ENCODE measurements at regions not wholly inside any gene's neighbourhood (a gene's known extent, or its start where the extent isn't known, plus 50 kb on each side); places are given as distances from the start of the nearest gene placed in this dataset.
"Not testable (repeated sequence)": the region's sequence is repeated elsewhere in the genome, so short reads cannot be mapped to it uniquely, and the experiment has no call there.

DNA sequence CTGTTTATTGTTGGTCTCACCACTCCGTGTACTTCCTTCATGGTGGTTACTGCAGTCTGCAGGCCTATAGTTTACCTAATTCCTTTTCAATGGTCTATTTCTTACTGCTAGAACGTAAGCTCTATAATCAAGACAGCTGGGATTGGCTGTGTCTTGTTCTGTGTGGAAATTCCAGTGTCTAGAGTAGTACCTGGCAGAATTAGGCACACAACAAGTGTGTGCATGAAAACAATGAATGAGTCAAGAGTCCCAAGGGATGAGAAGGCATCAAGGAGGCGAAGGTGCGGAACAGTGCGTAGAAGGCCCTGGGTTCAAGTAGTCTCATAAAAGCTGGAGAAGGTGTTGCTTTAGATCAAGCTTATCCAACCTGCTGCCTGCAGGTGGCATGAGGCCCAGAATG is 70.8 kb upstream of the GBA3 start:
- TF ChIP-seq, protein P1, sequence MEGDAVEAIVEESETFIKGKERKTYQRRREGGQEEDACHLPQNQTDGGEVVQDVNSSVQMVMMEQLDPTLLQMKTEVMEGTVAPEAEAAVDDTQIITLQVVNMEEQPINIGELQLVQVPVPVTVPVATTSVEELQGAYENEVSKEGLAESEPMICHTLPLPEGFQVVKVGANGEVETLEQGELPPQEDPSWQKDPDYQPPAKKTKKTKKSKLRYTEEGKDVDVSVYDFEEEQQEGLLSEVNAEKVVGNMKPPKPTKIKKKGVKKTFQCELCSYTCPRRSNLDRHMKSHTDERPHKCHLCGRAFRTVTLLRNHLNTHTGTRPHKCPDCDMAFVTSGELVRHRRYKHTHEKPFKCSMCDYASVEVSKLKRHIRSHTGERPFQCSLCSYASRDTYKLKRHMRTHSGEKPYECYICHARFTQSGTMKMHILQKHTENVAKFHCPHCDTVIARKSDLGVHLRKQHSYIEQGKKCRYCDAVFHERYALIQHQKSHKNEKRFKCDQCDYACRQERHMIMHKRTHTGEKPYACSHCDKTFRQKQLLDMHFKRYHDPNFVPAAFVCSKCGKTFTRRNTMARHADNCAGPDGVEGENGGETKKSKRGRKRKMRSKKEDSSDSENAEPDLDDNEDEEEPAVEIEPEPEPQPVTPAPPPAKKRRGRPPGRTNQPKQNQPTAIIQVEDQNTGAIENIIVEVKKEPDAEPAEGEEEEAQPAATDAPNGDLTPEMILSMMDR (IDR thresholded peaks at IDR 0.05): not testable (repeated sequence)
- not testable (repeated sequence) for TF ChIP-seq POLR2AphosphoS5, POLR2A (IDR thresholded peaks at IDR 0.05)

All from suprapubic skin (tissue), 4 donors.